GM19099 (cell line): ENCODE measurements at regions not wholly inside any gene's neighbourhood (a gene's known extent, or its start where the extent isn't known, plus 50 kb on each side); places are given as distances from the start of the nearest gene placed in this dataset.

Experiments
- POLR2A ChIP-seq: IDR thresholded peaks from 3 replicates; pipeline ENCODE4 v1.6.1; 2011; ENCODE audit warnings: low read depth; ENCODE audit not compliant: insufficient read length; ENCODE audit errors: extremely low read depth

- TF ChIP-seq POLR2A, result no peak
Observed at GRCh38 chr20:60913298-60913697, 338.8 kb upstream of the CDH4 start.

- TF ChIP-seq POLR2A, result no peak
Observed at GRCh38 chr20:60921022-60921622, 330.9 kb upstream of the CDH4 start.

- no peak for TF ChIP-seq POLR2A
Observed at GRCh38 chr20:60926831-60927230, 325.2 kb upstream of the CDH4 start.

GRCh38 chr20:60928341-60928740 is 323.7 kb upstream of the CDH4 start:
- no peak for TF ChIP-seq POLR2A

- TF ChIP-seq POLR2A, result no peak
Observed at GRCh38 chr20:60930023-60930790, 321.9 kb upstream of the CDH4 start.

GRCh38 chr20:60931696-60932095 is 320.4 kb upstream of the CDH4 start:
- no peak for TF ChIP-seq POLR2A

GRCh38 chr20:60934724-60935123 is 317.3 kb upstream of the CDH4 start:
- no peak for TF ChIP-seq POLR2A

GRCh38 chr20:60935971-60936370 is 316.1 kb upstream of the CDH4 start:
- no peak for TF ChIP-seq POLR2A

GRCh38 chr20:60937585-60937984 is 314.5 kb upstream of the CDH4 start:
- no peak for TF ChIP-seq POLR2A

- no peak for TF ChIP-seq POLR2A
Observed at GRCh38 chr20:60941379-60941778, 310.7 kb upstream of the CDH4 start.

- TF ChIP-seq POLR2A, result no peak
Observed at GRCh38 chr20:60947819-60948218, 304.2 kb upstream of the CDH4 start.

GRCh38 chr20:60948224-60948623 is 303.8 kb upstream of the CDH4 start:
- no peak for TF ChIP-seq POLR2A

GRCh38 chr20:60950561-60950960 is 301.5 kb upstream of the CDH4 start:
- TF ChIP-seq POLR2A, result no peak

GRCh38 chr20:60950974-60951373 is 301.1 kb upstream of the CDH4 start:
- no peak for TF ChIP-seq POLR2A

GRCh38 chr20:60952861-60953260 is 299.2 kb upstream of the CDH4 start:
- TF ChIP-seq POLR2A, result no peak

- no peak for TF ChIP-seq POLR2A
Observed at GRCh38 chr20:60953321-60953720, 298.7 kb upstream of the CDH4 start.

GRCh38 chr20:60955706-60956105 is 296.4 kb upstream of the CDH4 start:
- no peak for TF ChIP-seq POLR2A

GRCh38 chr20:60956194-60956593 is 295.9 kb upstream of the CDH4 start:
- no peak for TF ChIP-seq POLR2A

- TF ChIP-seq POLR2A, result no peak
Observed at GRCh38 chr20:60957621-60958020, 294.4 kb upstream of the CDH4 start.
